SH-SY5Y (cell line): ENCODE measurements at regions not wholly inside any gene's neighbourhood (a gene's known extent, or its start where the extent isn't known, plus 50 kb on each side); places are given as distances from the start of the nearest gene placed in this dataset.

Experiments used
- GATA2 ChIP-seq: IDR thresholded peaks from 2 replicates; pipeline ENCODE4 v1.6.1; 2011; ENCODE audit warnings: mild to moderate bottlenecking, low read depth, low read length
- GATA3 ChIP-seq: IDR thresholded peaks from 2 replicates; pipeline ENCODE4 v1.6.1; 2011; ENCODE audit warnings: low read depth, mild to moderate bottlenecking, low read length, moderate library complexity

DNA sequence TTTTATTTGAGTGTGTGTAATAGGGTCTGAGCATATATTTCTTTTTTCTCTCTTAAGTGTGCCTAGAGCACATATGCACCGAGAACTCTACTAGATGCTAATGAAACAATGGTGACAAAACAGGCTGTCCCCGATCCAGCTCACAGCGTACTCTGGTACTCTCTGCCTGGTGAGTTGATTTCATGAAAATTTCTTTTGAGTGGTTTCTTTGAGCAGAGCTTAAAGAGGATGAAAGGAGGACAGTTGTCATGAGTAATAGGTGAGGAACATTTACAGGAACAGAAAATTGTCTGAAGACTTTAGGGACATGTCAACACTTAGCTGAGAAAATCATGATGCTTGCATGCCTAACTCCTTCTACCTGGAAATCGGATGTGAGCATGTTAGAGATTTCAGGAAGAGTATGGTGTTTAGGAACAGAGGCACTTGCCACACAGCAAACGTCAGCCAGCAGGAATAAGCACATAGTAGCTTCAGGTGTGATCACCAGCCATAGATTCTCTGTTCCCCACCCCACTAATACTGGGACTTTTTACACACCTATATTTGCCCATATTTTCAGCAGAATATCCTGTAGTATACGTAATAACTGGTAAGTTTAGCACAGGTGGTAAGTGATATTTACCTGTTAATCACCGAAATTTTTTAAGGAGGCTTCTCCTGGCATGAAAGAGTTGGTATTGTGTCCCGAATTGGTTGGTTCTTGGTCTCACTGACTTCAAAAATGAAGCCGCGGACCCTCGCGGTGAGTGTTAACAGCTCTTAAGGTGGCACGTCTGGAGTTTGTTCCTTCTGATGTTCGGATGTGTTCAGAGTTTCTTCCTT is 111.1 kb downstream of the ZNF330 start:
- TF ChIP-seq GATA3 (no peak), GATA2 (no peak)
